ENCODE measurements at regions not wholly inside any gene's neighbourhood (a gene's known extent, or its start where the extent isn't known, plus 50 kb on each side); places are given as distances from the start of the nearest gene placed in this dataset.
A peak's percentile ranks its signal among the peaks of the same experiment; 100 is the strongest.

DNA sequence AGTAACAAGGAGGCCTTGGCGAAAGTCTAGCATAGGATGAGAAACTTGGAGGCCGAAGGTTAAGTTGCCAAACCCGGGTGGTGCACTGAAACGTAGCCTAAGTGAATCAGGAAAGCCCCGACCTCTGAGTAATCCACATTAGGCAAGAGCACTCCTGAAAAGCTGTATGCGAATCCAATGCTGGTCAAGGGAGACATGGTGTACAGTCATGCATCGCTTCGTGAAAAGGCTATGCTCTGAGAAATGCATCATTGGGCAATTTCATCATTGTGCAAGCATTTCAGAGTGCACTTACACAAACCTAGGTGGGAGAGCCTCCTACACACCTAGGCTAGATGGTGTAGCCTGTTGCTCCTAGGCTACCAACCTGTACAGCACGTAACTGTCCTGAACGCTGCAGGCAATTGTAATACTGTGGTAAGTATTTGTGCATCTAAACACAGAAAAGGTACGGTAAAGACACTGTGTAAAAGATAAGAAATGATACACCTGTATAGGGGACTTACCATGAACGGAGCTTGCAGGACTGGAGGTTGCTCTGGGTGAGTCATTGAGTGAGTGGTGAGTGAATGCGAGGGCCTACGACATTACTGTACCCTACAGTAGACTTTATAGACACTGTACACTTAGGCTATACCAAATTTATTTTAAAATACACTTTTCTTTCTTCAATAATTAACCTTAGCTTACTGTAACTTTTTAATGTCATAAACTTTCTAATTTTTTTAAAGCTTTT is 222.5 kb downstream of the SHQ1 start:
- no peak overlapping the region for H3K4me3 Mint-ChIP-seq (ENCODE audit: unreplicated experiment)
- no peaks in the 10 kb centered on the region for H3K9me3 Mint-ChIP-seq (ENCODE audit: unreplicated experiment)
- TF ChIP-seq, protein P1, sequence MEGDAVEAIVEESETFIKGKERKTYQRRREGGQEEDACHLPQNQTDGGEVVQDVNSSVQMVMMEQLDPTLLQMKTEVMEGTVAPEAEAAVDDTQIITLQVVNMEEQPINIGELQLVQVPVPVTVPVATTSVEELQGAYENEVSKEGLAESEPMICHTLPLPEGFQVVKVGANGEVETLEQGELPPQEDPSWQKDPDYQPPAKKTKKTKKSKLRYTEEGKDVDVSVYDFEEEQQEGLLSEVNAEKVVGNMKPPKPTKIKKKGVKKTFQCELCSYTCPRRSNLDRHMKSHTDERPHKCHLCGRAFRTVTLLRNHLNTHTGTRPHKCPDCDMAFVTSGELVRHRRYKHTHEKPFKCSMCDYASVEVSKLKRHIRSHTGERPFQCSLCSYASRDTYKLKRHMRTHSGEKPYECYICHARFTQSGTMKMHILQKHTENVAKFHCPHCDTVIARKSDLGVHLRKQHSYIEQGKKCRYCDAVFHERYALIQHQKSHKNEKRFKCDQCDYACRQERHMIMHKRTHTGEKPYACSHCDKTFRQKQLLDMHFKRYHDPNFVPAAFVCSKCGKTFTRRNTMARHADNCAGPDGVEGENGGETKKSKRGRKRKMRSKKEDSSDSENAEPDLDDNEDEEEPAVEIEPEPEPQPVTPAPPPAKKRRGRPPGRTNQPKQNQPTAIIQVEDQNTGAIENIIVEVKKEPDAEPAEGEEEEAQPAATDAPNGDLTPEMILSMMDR (IDR thresholded peaks at IDR 0.05; ENCODE audit: partially characterized antibody, unreplicated experiment): no peak
- H3K27me3 Mint-ChIP-seq (ENCODE audit: unreplicated experiment): peaks cover 1% of the 10 kb centered on the region
- DNase-seq: no peak
- H3K4me1 Mint-ChIP-seq (ENCODE audit: low read depth, unreplicated experiment): no peaks in the 10 kb centered on the region
- no peaks in the 10 kb centered on the region for H3K36me3 Mint-ChIP-seq (ENCODE audit: unreplicated experiment)
- no peak overlapping the region for H3K27ac Mint-ChIP-seq (ENCODE audit: unreplicated experiment)

GRCh38 chr3:72624656-72625055 is 223.6 kb downstream of the SHQ1 start:
- no peaks in the 10 kb centered on the region for H3K36me3 Mint-ChIP-seq (ENCODE audit: unreplicated experiment)
- H3K27ac Mint-ChIP-seq (ENCODE audit: unreplicated experiment): no peak overlapping the region
- H3K4me3 Mint-ChIP-seq (ENCODE audit: unreplicated experiment): no peak overlapping the region
- no peaks in the 10 kb centered on the region for H3K9me3 Mint-ChIP-seq (ENCODE audit: unreplicated experiment)
- TF ChIP-seq, protein P1 (IDR thresholded peaks at IDR 0.05; ENCODE audit: partially characterized antibody, unreplicated experiment): no peak
- H3K4me1 Mint-ChIP-seq (ENCODE audit: low read depth, unreplicated experiment): no peaks in the 10 kb centered on the region
- no peak for DNase-seq
- H3K27me3 Mint-ChIP-seq (ENCODE audit: unreplicated experiment): peaks cover 1% of the 10 kb centered on the region

- TF ChIP-seq, protein P1 (IDR thresholded peaks at IDR 0.05; ENCODE audit: partially characterized antibody, unreplicated experiment): no peak
- H3K27ac Mint-ChIP-seq (ENCODE audit: unreplicated experiment): no peak overlapping the region
- no peak overlapping the region for H3K4me3 Mint-ChIP-seq (ENCODE audit: unreplicated experiment)
- H3K9me3 Mint-ChIP-seq (ENCODE audit: unreplicated experiment): no peaks in the 10 kb centered on the region
- peaks cover 8% of the 10 kb centered on the region for H3K27me3 Mint-ChIP-seq (ENCODE audit: unreplicated experiment)
- peaks cover 26% of the 10 kb centered on the region for H3K4me1 Mint-ChIP-seq (ENCODE audit: low read depth, unreplicated experiment)
- no peak for DNase-seq
- H3K36me3 Mint-ChIP-seq (ENCODE audit: unreplicated experiment): peaks cover 5% of the 10 kb centered on the region
Measured at GRCh38 chr3:72618739-72619138, 229.5 kb downstream of the SHQ1 start.

DNA sequence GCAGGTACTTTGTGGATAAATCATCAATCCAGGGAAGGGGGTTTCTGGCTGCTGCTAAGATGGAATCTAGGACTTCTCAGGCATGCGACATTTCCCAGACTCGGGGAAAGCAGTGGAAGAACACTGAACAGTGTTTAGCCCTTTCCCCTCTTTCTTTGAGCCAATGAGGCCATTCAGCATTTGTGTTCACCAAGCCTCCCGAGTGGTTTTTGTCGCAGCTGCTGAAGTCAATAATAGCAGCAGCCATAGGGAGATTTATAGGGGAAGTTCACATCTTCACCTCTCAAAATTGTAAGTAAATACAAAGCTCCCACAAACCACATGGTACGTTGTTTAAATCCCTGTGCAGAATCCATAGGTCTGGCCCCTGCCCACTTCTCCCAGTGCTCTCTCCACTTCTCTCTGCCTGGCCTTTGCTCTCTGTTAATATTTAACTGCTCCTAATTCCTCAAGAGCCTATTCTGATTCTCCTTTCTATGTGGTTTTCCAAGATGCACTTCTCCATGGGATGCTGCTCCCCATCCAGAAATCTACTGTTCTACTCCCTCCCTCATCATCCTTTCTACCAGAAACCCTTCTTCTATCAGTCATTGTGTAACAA is 230.7 kb downstream of the SHQ1 start:
- Mint-ChIP-seq H3K27me3 (ENCODE audit: unreplicated experiment) (peaks cover 9% of the 10 kb centered on the region), H3K4me3 (ENCODE audit: unreplicated experiment) (no peak overlapping the region), H3K36me3 (ENCODE audit: unreplicated experiment) (peaks cover 5% of the 10 kb centered on the region), H3K27ac (ENCODE audit: unreplicated experiment) (no peak overlapping the region), H3K4me1 (ENCODE audit: low read depth, unreplicated experiment) (peaks cover 26% of the 10 kb centered on the region), H3K9me3 (ENCODE audit: unreplicated experiment) (no peaks in the 10 kb centered on the region)
- no peak for DNase-seq
- TF ChIP-seq, protein P1 (IDR thresholded peaks at IDR 0.05; ENCODE audit: partially characterized antibody, unreplicated experiment): no peak

GRCh38 chr3:72615776-72616175 is 232.5 kb downstream of the SHQ1 start:
- Mint-ChIP-seq H3K9me3 (ENCODE audit: unreplicated experiment) (no peaks in the 10 kb centered on the region), H3K36me3 (ENCODE audit: unreplicated experiment) (peaks cover 5% of the 10 kb centered on the region), H3K4me1 (ENCODE audit: low read depth, unreplicated experiment) (peaks cover 26% of the 10 kb centered on the region), H3K27me3 (ENCODE audit: unreplicated experiment) (peaks cover 9% of the 10 kb centered on the region), H3K27ac (ENCODE audit: unreplicated experiment) (no peak overlapping the region), H3K4me3 (ENCODE audit: unreplicated experiment) (no peak overlapping the region)
- TF ChIP-seq, protein P1 (IDR thresholded peaks at IDR 0.05; ENCODE audit: partially characterized antibody, unreplicated experiment): no peak
- peak; percentile 34 for DNase-seq

All from glutamatergic neuron (in vitro differentiated cells).